H1 (cell line): ENCODE measurements at regions not wholly inside any gene's neighbourhood (a gene's known extent, or its start where the extent isn't known, plus 50 kb on each side); places are given as distances from the start of the nearest gene placed in this dataset.

Experiments
- CTCF ChIA-PET: fragments of 300-600 bp; sonication (Branson Sonifier 250); formaldehyde crosslinking; loops from one replicate; lab custom pipeline; 2021; ENCODE audit not compliant: partially characterized antibody; lab: Charles Lee
- POLR2A ChIA-PET: fragments of 300-600 bp; sonication (Branson Sonifier 250); formaldehyde crosslinking; loops from one replicate; lab custom pipeline; 2021; ENCODE audit warnings: inconsistent platforms; ENCODE audit not compliant: partially characterized antibody; lab: Charles Lee
- DNase-seq, 2 experiments: peaks; one replicate each; pipeline versions ENCODE4 v3.0.0 to v3.0.0-alpha.2; 2010 to 2022; ENCODE audit warnings: low spot score in 2 of 2, low read depth in 1 of 2, mixed read lengths in 1 of 2
- FAIRE-seq: peaks from 2 replicates; lab custom pipeline; 2011; peaks lifted over from hg19 to GRCh38; lab: Jason Lieb, UNC
- H2AFZ ChIP-seq: 2 replicates; pipeline ENCODE4 v1.8.1; 2012; ENCODE audit warnings: low read length, inconsistent platforms
- H2AK5ac ChIP-seq: 2 replicates; pipeline ENCODE4 v1.6.1; 2013; ENCODE audit warnings: low read depth, low read length
- H2BK120ac ChIP-seq: replicated peaks from 2 replicates; pipeline ENCODE3; 2013; ENCODE audit warnings: low read depth, low read length, inconsistent platforms
- H2BK12ac ChIP-seq: 2 replicates; pipeline ENCODE4 v1.6.1; 2013; ENCODE audit warnings: low read depth, low read length
- H2BK15ac ChIP-seq: 2 replicates; pipeline ENCODE4 v1.6.1; 2013; ENCODE audit warnings: low read length
- H2BK20ac ChIP-seq: 2 replicates; pipeline ENCODE4 v1.6.1; 2013; ENCODE audit warnings: low read length
- H2BK5ac ChIP-seq: 2 replicates; pipeline ENCODE4 v1.6.1; 2013; ENCODE audit warnings: low read depth, low read length
- H3K14ac ChIP-seq: 2 replicates; pipeline ENCODE4 v1.6.1; 2013; ENCODE audit warnings: inconsistent platforms; ENCODE audit not compliant: insufficient read length
- H3K18ac ChIP-seq: 2 replicates; pipeline ENCODE4 v1.6.1; 2013; ENCODE audit warnings: low read length; ENCODE audit errors: extremely low read depth
- H3K23ac ChIP-seq: 2 replicates; pipeline ENCODE4 v1.6.1; 2013; ENCODE audit warnings: inconsistent platforms; ENCODE audit not compliant: insufficient read length
- H3K23me2 ChIP-seq: 2 replicates; pipeline ENCODE4 v1.6.1; 2013; ENCODE audit warnings: low read depth, low read length
- H3K27ac ChIP-seq: 2 replicates; pipeline ENCODE4 v1.6.1; 2011; ENCODE audit warnings: low read depth, low read length, inconsistent platforms
- H3K27me3 ChIP-seq, 4 experiments: replicated peaks in 1 of 4; 1 replicate in 1 of 4; 2 replicates in 3 of 4; pipeline versions ENCODE4 v1.6.1 to v1.8.1; 2011 to 2013; ENCODE audit warnings: low read length in 3 of 4, mild to moderate bottlenecking in 3 of 4, inconsistent platforms in 2 of 4, mixed read lengths in 2 of 4, moderate library complexity in 1 of 4; ENCODE audit not compliant: control insufficient read depth in 3 of 4, insufficient read depth in 3 of 4; ENCODE audit errors: extremely low read depth in 1 of 4
- H3K36me3 ChIP-seq, 4 experiments: 2 replicates each; pipeline versions ENCODE4 v1.6.1 to v1.8.1; 2011 to 2013; ENCODE audit warnings: mild to moderate bottlenecking in 4 of 4, low read length in 3 of 4, moderate library complexity in 2 of 4, control low read depth in 1 of 4, inconsistent platforms in 1 of 4; ENCODE audit not compliant: insufficient read depth in 4 of 4, control insufficient read depth in 2 of 4
- H3K4ac ChIP-seq: replicated peaks from 2 replicates; pipeline ENCODE3; 2013; ENCODE audit warnings: low read length, low read depth, mixed read lengths, inconsistent platforms; ENCODE audit not compliant: insufficient read length
- H3K4me1 ChIP-seq, 4 experiments: replicated peaks in 1 of 4; 1 replicate in 1 of 4; 2 replicates in 3 of 4; pipeline versions ENCODE4 v1.6.1 to v1.8.1; 2011 to 2013; ENCODE audit warnings: low read length in 3 of 4, inconsistent platforms in 2 of 4, mixed read lengths in 1 of 4; ENCODE audit not compliant: insufficient read depth in 4 of 4, control insufficient read depth in 3 of 4
- H3K4me2 ChIP-seq, 2 experiments: 2 replicates each; pipeline versions ENCODE4 v1.6.1 to v1.8.1; 2011 to 2013; ENCODE audit warnings: low read depth in 2 of 2, low read length in 2 of 2, control low read depth in 1 of 2, inconsistent platforms in 1 of 2, mild to moderate bottlenecking in 1 of 2; ENCODE audit not compliant: insufficient read depth in 1 of 2
- H3K4me3 ChIP-seq, 4 experiments: fragments of 200-600, 300-600 bp in 1 of 4; sonication (generic), shearing (Covaris generic), sonication (Bioruptor Twin) in 1 of 4; 2 replicates each; pipeline versions ENCODE4 v1.5.1 to v1.8.1; 2011 to 2016; ENCODE audit warnings: low read length in 4 of 4, low read depth in 3 of 4, control low read depth in 2 of 4, inconsistent platforms in 2 of 4, mild to moderate bottlenecking in 2 of 4, mixed read lengths in 1 of 4, moderate library complexity in 1 of 4; ENCODE audit not compliant: insufficient read depth in 2 of 4; ENCODE audit errors: extremely low read depth in 1 of 4
- H3K56ac ChIP-seq: replicated peaks from 2 replicates; pipeline ENCODE3; 2013; ENCODE audit warnings: low read depth, mild to moderate bottlenecking, mixed read lengths, low read length, inconsistent platforms; ENCODE audit not compliant: insufficient read length
- H3K79me1 ChIP-seq: 2 replicates; pipeline ENCODE4 v1.6.1; 2013; ENCODE audit warnings: low read depth, low read length, control low read depth
- H3K79me2 ChIP-seq, 2 experiments: 2 replicates each; pipeline versions ENCODE4 v1.6.1 to v1.8.1; 2012 to 2013; ENCODE audit warnings: low read length in 2 of 2, mild to moderate bottlenecking in 2 of 2, inconsistent platforms in 1 of 2; ENCODE audit not compliant: insufficient read depth in 2 of 2, control insufficient read depth in 1 of 2
- H3K9ac ChIP-seq, 4 experiments: replicated peaks in 1 of 4; 1 replicate in 1 of 4; 2 replicates in 3 of 4; pipeline versions ENCODE4 v1.6.1 to v1.8.1; 2011 to 2013; ENCODE audit warnings: low read depth in 3 of 4, low read length in 3 of 4, control low read depth in 2 of 4, mild to moderate bottlenecking in 2 of 4, moderate library complexity in 2 of 4, inconsistent platforms in 1 of 4; ENCODE audit errors: extremely low read depth in 1 of 4
- H3K9me3 ChIP-seq, 2 experiments: 2 replicates each; pipeline versions ENCODE4 v1.6.1 to v1.8.1; 2012 to 2013; ENCODE audit warnings: mild to moderate bottlenecking in 2 of 2, moderate library complexity in 2 of 2, control low read depth in 1 of 2, inconsistent platforms in 1 of 2, low read depth in 1 of 2, low read length in 1 of 2, mixed read lengths in 1 of 2; ENCODE audit not compliant: insufficient read depth in 2 of 2
- H4K20me1 ChIP-seq, 2 experiments: replicated peaks in 1 of 2; 2 replicates each; pipeline versions ENCODE3 to v1.8.1; 2011 to 2013; ENCODE audit warnings: inconsistent platforms in 2 of 2, low read length in 2 of 2, mild to moderate bottlenecking in 1 of 2; ENCODE audit not compliant: insufficient read depth in 2 of 2, control insufficient read depth in 1 of 2
- H4K5ac ChIP-seq: 2 replicates; pipeline ENCODE4 v1.6.1; 2013; ENCODE audit warnings: low read length, low read depth, mixed read lengths, inconsistent platforms; ENCODE audit not compliant: insufficient read length
- H4K8ac ChIP-seq: 2 replicates; pipeline ENCODE4 v1.8.0; 2013; ENCODE audit warnings: mild to moderate bottlenecking, moderate library complexity, low read length, inconsistent platforms; ENCODE audit not compliant: insufficient read depth; ENCODE audit errors: extremely low read depth
- H4K91ac ChIP-seq: replicated peaks from 2 replicates; pipeline ENCODE3; 2013; ENCODE audit warnings: low read length, mixed read lengths, inconsistent platforms; ENCODE audit not compliant: insufficient read length
- BRCA1 ChIP-seq: IDR thresholded peaks from 2 replicates; pipeline ENCODE4 v1.6.1; 2012; ENCODE audit warnings: low read depth, low read length, improper control_type of control experiment
- CHD2 ChIP-seq: IDR thresholded peaks from 2 replicates; pipeline ENCODE4 v1.6.1; 2012; ENCODE audit warnings: low read length, improper control_type of control experiment
- GTF2F1 ChIP-seq: IDR thresholded peaks from 2 replicates; pipeline ENCODE4 v1.6.1; 2012; ENCODE audit warnings: low read depth, low read length, improper control_type of control experiment, borderline replicate concordance
- NRF1 ChIP-seq: IDR thresholded peaks from 2 replicates; pipeline ENCODE4 v1.6.1; 2011; ENCODE audit warnings: mild to moderate bottlenecking, low read depth, low read length, improper control_type of control experiment
- SRF ChIP-seq: IDR thresholded peaks from 2 replicates; pipeline ENCODE4 v1.6.1; 2011; ENCODE audit warnings: mild to moderate bottlenecking, low read depth, low read length, moderate library complexity
- TAF1 ChIP-seq: IDR thresholded peaks from 2 replicates; pipeline ENCODE4 v1.6.1; 2011; ENCODE audit warnings: mild to moderate bottlenecking, low read depth, low read length
- TEAD4 ChIP-seq: IDR thresholded peaks from 2 replicates; pipeline ENCODE4 v1.6.1; 2012; ENCODE audit warnings: low read depth, low read length, inconsistent platforms, mixed read lengths
- WGBS, 2 experiments: shearing (Covaris generic) in 1 of 2; methylation state at CpG; one replicate each; pipeline versions ENCODE4 v1.1.6 to v1.1.7; 2013 to 2015; ENCODE audit warnings: low lambda C conversion rate in 2 of 2, mixed read lengths in 2 of 2, inconsistent platforms in 1 of 2, low coverage in 1 of 2, missing lambda C conversion rate in 1 of 2; ENCODE audit not compliant: insufficient replicate concordance in 2 of 2, insufficient coverage in 1 of 2, insufficient read length in 1 of 2; ENCODE audit errors: extremely low coverage in 1 of 2, missing lambda C conversion rate in 1 of 2; 5-methylcytosine and 5-hydroxymethylcytosine counted together

- Histone ChIP-seq H2AK5ac (no peak overlapping the region), H2AFZ (no peak overlapping the region), H2BK20ac (no peak overlapping the region), H3K56ac (no peak overlapping the region), H3K27ac (no peak overlapping the region), H3K27me3 (no peaks in the 10 kb centered on the region; a peak in 1 of 7 replicates), H3K4me2 (no peak overlapping the region), H4K8ac (no peak overlapping the region), H2BK15ac (no peak overlapping the region), H4K5ac (no peak overlapping the region), H3K9ac (no peak overlapping the region), H3K18ac (no peak overlapping the region), H3K36me3 (no peaks in the 10 kb centered on the region), H3K4me3 (no peak overlapping the region), H3K14ac (no peak overlapping the region), H3K23me2 (no peaks in the 10 kb centered on the region), H3K79me1 (no peaks in the 10 kb centered on the region), H3K4me1 (peaks cover 0 to 7% (median 4%) of the 10 kb centered on the region in 4 experiments; a peak in 3 of 7 replicates), H3K79me2 (no peaks in the 10 kb centered on the region), H4K20me1 (no peaks in the 10 kb centered on the region), H2BK12ac (no peak overlapping the region), H3K4ac (no peak overlapping the region), H3K9me3 (no peaks in the 10 kb centered on the region), H4K91ac (no peak overlapping the region), H3K23ac (no peak overlapping the region), H2BK5ac (no peak overlapping the region), H2BK120ac (no peak overlapping the region)
- no peak for DNase-seq
- POLR2A ChIA-PET, result no interaction called here
- TF ChIP-seq BRCA1 (no peak), TEAD4 (no peak), NRF1 (no peak), CHD2 (no peak), GTF2F1 (no peak), TAF1 (no peak), SRF (no peak)
- FAIRE-seq, result no peak
- 71% methylated on average over 5 of the region's 5 CpGs; no CpG with 5 or more reads in 1 of the 2 experiments for WGBS, 2 experiments
- CTCF ChIA-PET, result interaction anchor here (0.9 to 2.7 kb wide), 7 partner anchors 16 to 153 kb away, joined by 3 to 9 read pairs (median 4); no protein-coding TSS in a partner anchor
These were observed 104.5 kb downstream of the RPLP1 start for GRCh38 chr15:69557020-69557706.
